RKO (cell line): ENCODE measurements at regions not wholly inside any gene's neighbourhood (a gene's known extent, or its start where the extent isn't known, plus 50 kb on each side); places are given as distances from the start of the nearest gene placed in this dataset.
"Not testable (repeated sequence)": the region's sequence is repeated elsewhere in the genome, so short reads cannot be mapped to it uniquely, and the experiment has no call there.

Experiments
- DNase-seq: peaks from one replicate; pipeline ENCODE4 v3.0.0-alpha.2; 2016; ENCODE audit warnings: low spot score

DNA sequence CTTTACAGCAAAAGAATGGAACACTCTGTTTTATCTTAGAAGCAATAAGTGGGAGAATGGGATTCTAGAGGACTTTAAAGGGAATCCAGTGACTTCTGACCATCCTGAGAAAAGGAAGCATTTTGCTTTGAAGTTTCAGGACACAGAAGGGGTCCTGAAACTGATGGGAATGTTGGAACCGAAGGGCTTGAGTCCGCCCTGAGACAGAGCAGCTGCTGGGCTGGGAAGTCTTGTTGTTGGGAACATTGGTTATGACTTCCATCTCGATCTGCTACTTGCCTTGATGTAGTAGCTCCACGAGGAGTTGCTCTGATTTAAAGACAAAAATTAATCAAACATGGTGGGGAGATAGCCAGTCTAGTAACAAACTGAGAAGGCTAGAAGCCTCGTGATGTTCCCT, 177.6 kb downstream of the JCAD start:
- no peak for DNase-seq

- no peak for DNase-seq
Measured at GRCh38 chr10:29881336-29881771, 178.0 kb downstream of the JCAD start.

DNA sequence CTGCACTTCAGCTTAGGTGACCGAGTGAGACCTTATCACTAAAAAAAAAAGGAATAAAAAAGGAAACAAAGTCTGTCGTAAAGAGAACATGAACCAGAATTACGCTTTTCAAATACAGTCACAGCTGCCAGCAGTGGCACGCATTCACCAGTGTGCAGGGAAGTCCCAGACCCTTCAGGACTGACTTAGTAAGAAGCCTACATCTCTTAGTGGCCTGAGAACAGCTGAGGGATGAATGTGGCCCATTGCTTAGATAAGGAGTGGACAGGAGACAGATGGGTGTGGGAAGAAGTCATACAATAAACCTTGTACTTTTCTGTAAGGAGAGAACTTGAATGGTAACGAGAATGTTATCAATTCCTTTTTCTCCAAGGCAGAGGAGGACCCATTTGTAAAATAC, 178.5 kb downstream of the JCAD start:
- no peak for DNase-seq

DNA sequence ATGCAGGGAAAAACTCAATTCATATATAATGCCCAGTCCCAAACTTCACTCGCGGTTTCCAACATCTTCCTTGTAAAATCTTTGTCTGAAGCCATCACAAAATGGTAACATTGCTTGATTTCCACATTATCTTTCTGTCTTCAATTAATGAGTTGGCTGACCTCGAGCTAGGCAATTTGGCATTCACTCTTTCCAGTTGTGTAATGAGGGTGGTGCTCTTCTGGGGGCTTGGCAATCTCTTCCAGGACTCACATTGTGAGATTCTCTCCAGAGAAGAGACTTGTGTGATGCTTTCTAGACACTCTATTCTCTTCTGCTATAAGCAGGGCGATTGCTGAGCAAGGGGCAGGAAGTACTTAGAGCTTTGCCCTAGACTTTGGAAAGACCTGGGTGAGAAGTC, 179.5 kb downstream of the JCAD start:
- DNase-seq = no peak

GRCh38 chr10:29878492-29878891, 180.9 kb downstream of the JCAD start:
- no peak for DNase-seq

GRCh38 chr10:29877793-29878491, 181.4 kb downstream of the JCAD start:
- DNase-seq = no peak

DNA sequence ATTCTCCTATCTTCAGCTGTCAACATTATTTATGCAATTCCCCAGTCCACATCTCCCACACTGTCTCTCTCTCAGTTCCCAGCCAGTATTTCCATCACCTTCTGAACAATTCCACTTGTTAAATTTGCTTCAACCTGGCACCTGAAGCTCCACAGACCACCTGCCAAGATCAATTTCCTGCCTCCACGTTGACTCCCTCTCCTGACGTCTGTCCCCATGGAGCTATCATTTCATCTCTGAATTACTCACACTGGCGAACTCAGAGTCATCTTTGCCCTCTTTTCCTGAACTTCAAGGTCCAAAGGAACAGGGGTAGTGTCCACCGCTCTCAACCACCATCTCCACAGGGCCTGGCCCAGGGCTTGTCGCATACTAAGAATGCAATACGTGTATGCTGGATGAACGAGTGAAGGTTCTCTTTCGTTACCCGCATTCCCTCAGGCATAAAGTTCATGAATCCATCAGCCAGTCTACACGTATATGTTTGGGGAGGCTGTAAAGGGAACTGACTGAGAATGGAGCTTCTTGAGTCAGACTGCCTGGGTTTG, 183.3 kb downstream of the JCAD start:
- no peak for DNase-seq

DNA sequence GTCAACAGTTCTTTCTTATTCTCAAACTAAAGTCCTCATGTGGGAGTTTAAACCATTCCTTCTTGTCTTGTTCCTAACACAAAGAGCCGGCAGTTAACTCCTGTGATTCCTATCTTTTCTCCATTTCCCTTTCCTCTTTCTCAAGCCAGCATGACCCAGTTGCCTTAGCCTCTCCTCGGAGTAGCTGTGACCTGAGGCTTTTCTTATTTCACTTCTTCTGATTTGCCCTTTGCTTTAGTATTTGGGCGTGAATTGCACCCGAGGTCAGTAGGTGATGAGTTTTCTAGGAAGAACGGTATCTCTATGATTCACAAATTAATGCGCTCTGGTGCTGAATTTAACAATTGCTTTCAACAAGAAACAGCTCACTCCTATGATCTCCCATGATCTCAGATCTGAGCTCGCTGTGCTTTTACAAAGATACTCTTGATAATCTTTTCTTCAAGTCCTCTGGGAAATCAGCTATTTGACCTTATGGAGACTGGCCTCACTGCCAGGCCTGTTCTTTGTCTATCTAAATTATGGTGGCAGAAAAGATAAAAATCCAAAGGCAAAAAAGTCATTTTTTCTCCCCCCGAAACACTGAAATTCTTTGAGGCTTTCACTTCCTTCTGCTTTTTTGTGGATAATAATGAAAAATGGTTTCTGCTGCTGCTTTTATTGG, 184.6 kb downstream of the JCAD start:
- no peak for DNase-seq

DNA sequence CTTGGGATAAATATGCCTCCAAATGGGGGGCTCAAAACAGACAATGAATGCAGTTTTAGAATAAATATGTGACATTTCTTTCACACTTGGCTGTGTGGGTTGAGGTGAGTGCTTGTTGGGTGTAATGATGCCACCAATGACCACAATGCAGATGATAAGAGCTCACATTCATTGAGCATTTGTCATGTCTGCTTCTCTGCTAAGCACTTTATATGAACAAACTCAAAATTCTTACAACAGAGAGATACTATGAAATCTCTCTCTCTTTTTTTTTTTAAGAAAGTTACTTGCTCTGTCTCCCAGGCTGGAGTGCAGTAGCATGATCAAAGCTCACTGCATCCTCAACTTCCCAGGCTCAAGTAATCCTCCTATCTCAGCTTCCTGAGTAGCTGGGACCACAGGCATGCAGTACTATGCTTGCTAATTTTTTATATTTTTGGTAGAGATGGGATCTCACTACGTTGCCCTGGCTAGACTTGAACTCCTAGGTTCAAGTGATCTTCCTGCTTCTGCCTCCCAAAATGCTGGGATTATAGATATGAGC, 185.4 kb downstream of the JCAD start:
- DNase-seq = no peak

DNA sequence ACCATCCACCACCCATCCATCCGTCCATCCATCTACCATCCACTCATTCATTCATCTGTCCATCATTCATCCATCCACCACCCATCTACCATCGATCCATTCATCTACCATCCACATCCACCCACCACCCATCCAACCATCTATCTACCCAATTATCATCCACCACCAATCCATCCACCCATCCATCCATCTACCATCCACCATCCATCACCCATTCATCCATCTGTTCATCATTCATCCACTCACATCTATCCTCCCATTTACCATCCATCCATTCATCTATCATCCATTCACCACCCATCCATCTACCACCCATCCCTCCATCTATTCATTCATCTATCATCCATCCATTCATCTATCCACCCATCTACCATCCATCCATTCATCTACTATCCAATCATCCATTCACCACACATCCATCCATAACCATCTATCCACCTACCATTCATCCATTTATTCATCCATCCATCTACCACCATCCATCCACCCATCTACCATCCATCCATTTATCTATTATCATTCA, 188.8 kb downstream of the JCAD start:
- DNase-seq = no peak

DNA sequence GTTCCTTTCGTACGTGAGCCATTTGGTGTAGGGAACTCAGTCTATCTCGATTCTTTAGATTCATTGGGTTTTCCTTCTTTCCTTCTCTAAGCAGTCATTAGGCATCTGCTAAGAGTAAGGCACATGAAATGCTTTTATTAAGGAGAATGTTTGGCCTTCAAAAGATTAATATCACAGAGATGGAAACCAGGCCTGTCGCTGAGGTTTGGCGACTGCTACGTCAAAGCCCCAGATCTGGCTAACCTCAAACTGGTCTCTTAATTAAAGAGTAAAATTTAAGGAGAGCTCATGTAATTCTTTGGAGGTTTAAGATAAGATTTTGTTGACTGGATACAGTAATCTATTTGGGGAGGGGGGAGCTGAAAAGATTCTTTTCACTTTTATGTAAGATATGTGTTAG, 189.8 kb downstream of the JCAD start:
- DNase-seq = no peak

DNA sequence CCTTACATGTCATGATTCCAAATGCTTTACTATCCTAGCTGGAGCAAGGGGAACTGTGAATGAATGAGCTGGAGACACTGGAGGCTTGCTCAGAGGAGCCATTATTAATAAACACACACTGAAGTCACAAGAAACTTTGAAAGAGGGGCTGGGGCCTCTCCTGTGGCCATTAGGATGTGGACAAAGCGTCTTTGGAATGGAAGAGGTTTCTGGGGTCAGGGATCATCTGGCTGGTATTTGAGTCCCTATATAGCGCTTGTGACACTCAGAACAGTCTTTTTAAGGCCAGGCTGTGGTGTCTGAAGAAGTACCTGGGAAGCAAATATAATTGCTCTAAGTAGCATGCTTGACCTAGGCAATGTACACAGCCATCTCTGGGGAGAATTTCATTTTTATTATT, 193.0 kb downstream of the JCAD start:
- no peak for DNase-seq

- DNase-seq = no peak
Measured at GRCh38 chr10:29865700-29866355, 193.6 kb downstream of the JCAD start.

- DNase-seq = peak; percentile 4
Measured at GRCh38 chr10:29862923-29863614, 196.3 kb downstream of the JCAD start.

- no peak for DNase-seq
Measured at GRCh38 chr10:29861811-29862505, 197.4 kb downstream of the JCAD start.

DNA sequence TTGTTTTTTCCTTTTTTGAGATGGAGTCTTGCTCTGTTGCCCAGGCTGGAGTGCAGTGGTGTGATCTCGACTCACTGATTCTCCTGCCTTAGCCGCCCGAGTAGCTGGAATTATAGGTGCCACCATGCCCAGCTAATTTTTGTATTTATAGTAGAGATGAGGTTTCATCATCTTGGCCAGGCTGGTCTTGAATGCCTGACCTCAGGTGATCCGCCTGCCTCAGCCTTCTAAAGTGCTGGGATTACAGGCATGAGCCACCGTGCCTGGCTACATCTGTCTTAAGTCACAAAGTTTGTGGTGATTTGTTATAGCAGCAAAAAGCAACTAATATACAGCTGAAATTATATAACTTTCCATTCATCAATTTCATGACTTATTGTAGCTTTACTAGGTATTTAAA, 198.2 kb downstream of the JCAD start:
- DNase-seq = not testable (repeated sequence)

GRCh38 chr10:29860166-29860565, 199.2 kb downstream of the JCAD start:
- DNase-seq = no peak

DNA sequence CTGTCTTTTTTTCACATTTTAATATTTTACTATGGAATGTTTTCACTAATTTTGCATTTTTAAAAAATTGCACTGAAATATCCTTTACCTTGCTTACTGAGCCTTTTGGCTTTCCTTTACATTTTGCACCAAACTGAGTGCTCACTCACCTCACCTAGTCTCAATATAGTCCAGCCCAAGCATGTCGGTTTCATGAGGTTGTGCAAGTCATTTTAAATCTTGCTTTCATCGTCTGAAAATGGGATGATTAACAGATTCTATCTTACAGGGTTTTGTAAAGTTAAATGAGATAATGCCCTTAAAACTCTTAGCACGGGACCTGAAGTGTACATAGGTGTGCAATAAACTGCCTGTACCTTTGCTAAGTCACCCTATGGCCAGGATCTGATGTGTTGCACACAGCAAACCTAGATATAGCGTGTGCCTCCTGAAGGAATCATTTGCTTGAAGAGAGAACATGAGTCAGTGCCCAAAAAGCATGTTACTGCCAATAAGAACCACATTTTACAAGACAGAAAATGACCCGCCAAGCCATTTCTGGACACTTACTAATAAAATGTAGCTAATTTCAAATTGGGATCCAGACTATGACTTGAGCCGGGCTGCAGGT, 199.8 kb downstream of the JCAD start:
- no peak for DNase-seq

DNA sequence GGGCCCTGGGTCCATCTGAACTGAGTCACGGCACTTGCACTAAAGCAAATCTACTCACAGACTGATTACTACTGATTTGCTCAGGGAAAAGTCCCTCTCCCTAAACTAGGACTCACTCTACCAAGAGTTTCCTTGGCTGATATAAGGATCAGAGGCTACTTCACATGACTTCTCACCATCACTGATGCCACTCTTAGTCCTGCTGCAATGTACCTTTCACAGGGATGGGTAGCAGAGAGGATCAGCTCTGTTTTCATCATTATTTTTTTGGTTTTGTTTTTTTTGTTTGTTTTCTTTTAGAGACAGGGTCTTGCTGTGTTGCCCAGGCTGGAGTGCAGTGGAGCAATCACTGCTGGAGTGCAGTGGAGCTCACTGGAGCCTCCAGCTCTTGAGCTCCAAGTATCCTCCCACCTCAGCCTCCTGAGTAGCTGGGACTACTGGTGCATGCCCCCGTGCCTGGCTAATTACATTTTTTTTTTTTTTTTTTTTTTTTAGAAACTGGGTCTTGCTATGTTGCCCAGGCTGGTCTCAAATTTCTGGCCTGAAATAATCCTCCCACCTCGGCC, 200.6 kb downstream of the JCAD start:
- no peak for DNase-seq
